ENCODE measurements at regions not wholly inside any gene's neighbourhood (a gene's known extent, or its start where the extent isn't known, plus 50 kb on each side); places are given as distances from the start of the nearest gene placed in this dataset.
"Not testable (repeated sequence)": the region's sequence is repeated elsewhere in the genome, so short reads cannot be mapped to it uniquely, and the experiment has no call there.

DNA sequence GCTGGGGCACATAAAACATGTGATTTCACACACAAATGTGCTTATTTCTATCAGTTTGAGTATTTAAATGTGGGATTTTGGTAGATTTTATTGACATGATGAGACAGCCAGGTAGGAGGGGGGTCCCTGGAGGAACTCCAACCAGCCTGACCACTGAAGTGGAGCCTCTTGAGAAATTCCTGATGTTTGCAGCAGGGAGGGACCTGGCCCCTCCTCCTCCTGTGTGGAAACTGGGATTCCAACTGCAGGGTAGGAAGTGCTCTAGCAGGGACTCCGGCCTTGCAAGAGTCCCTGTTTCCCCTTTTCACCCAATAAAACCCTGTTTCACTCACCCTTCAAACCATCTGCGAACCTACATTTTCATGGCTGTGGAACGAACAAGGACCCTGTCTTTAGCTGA lies 2224.0 kb upstream of the AGA start:
- WGBS, 5 donors: 54 to 71% (median 62%) methylated on average over 3 of the region's 3 CpGs
- no peak for DNase-seq

DNA sequence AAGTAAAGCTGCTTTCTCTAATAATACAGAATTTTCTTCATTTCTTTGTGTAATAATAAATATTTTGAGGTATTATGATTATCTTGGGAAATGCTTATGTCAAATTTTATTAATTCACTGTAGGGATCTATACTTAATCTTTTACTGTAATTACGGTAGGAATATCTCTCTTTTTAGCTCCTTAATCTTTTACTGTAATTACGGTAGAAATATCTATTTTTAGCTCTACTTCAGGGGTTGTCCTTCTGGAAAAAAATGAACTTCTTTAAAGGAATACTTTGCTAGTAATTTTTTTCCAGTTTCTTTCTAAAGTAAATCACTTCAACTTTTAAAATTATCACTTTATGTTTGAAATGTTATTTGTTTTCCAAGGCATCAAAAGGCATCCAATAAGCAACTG lies 2229.4 kb upstream of the AGA start:
- Histone ChIP-seq H3K27ac (no peak overlapping the region), H3K4me3 (no peak overlapping the region), H3K9me3 (peaks cover 0 to 31% (median 22%) of the 10 kb centered on the region in 8 donors), H3K4me1 (no peaks in the 10 kb centered on the region), H3K36me3 (no peaks in the 10 kb centered on the region), H3K27me3 (replicated peaks in 1 of 7) (no peaks in the 10 kb centered on the region)
- 60 to 70% (median 67%) methylated on average over 2 of the region's 2 CpGs for WGBS, 5 donors
- DNase-seq: no peak
- TF ChIP-seq POLR2A (IDR thresholded peaks at IDR 0.05) (no peak), CTCF (IDR thresholded peaks at IDR 0.05 in 8 of 11, conservative IDR thresholded peaks at IDR 0.05 in 3 of 11) (peak in 1 of 11 experiments; percentile 10)
- intact Hi-C loops (cut with DNase I; ENCODE audit: low total_unique reads): no loop called here

More for the DNA sequence above, 2224.0 kb upstream of the AGA start:
- Histone ChIP-seq H3K4me3 (no peak overlapping the region), H3K27me3 (replicated peaks in 1 of 7) (no peaks in the 10 kb centered on the region), H3K9me3 (peaks cover 0 to 21% (median 0%) of the 10 kb centered on the region in 8 donors), H3K36me3 (no peaks in the 10 kb centered on the region), H3K4me1 (no peaks in the 10 kb centered on the region), H3K27ac (no peak overlapping the region)
- intact Hi-C loops (cut with DNase I; ENCODE audit: low total_unique reads): no loop called here
- TF ChIP-seq CTCF (IDR thresholded peaks at IDR 0.05 in 8 of 11, conservative IDR thresholded peaks at IDR 0.05 in 3 of 11): no peak
- no peak for TF ChIP-seq POLR2A (IDR thresholded peaks at IDR 0.05)
- TF ChIP-seq POLR2AphosphoS5 (IDR thresholded peaks at IDR 0.05): no peak

DNA sequence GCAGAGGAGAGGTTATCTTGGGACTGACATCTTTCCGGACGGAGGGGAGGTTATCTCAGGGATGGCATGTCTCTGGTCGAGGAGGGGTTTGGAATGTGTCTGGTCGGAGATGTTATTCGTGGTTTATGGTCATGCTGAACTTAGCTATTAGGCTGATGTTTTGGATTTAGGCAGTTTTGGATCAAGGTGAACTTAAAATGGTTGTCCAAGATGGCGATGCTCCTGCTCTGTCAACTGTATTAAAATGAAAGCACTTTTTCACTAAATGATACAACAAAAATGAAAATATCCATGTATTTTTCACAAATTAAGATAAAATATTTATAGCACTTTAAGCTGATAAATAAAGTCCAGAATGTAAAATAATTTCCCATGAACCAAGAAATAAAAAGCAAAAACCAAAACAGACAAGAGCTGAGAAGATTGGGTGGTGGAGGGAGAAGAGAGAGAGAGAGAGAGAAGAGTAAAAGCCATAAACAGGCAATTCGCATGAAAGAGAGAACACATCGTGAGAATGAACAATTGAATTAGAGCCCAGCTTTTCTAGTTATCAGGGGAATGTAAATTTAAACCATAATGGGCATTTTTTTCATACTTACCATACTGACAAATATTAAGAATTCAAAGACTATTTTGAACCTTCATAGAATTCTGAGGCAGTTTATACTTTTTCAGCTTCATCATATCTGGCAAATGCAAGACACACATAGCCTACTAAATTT lies 2236.0 kb upstream of the AGA start:
- DNase-seq: no peak
- H3K27ac ChIP-seq: no peak overlapping the region
- H3K9me3 ChIP-seq: peaks cover 0 to 48% (median 31%) of the 10 kb centered on the region in 8 donors
- TF ChIP-seq POLR2A (IDR thresholded peaks at IDR 0.05): no peak
- no peak for TF ChIP-seq POLR2AphosphoS5 (IDR thresholded peaks at IDR 0.05)
- no peak for TF ChIP-seq CTCF (IDR thresholded peaks at IDR 0.05 in 8 of 11, conservative IDR thresholded peaks at IDR 0.05 in 3 of 11)
- H3K27me3 ChIP-seq (replicated peaks in 1 of 7): no peaks in the 10 kb centered on the region
- H3K4me1 ChIP-seq: no peaks in the 10 kb centered on the region
- intact Hi-C loops (cut with DNase I; ENCODE audit: low total_unique reads): no loop called here
- WGBS, 5 donors: 78 to 93% (median 82%) methylated on average over 8 of the region's 8 CpGs
- H3K4me3 ChIP-seq: no peak overlapping the region
- H3K36me3 ChIP-seq: no peaks in the 10 kb centered on the region

DNA sequence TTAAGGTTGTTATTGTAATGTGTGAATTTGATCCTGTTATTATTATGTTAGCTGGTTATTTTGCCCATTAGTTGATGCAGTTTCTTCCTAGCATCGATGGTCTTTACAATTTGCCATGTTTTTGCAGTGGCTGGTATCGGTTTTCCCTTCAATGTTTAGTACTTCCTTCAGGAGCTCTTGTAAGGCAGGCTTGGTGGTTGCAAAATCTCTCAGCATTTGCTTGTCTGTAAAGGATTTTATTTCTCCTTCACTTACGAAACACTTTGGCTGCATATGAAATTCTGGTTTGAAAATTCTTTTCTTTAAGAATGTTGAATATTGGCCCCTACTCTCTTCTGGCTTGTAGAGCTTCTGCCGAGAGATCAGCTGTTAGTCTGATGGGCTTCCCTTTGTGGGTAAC lies 2241.4 kb upstream of the AGA start:
- intact Hi-C loops (cut with DNase I; ENCODE audit: low total_unique reads); H3K4me1 ChIP-seq; H3K27me3 ChIP-seq (replicated peaks in 1 of 7); H3K36me3 ChIP-seq; H3K4me3 ChIP-seq; H3K27ac ChIP-seq; DNase-seq: not testable (repeated sequence)
- peaks cover 0 to 19% (median 3%) of the 10 kb centered on the region in 8 donors for H3K9me3 ChIP-seq
- 71 to 94% (median 79%) methylated on average over 4 of the region's 4 CpGs for WGBS, 5 donors
